NCI-H510A (cell line): ENCODE measurements at regions not wholly inside any gene's neighbourhood (a gene's known extent, or its start where the extent isn't known, plus 50 kb on each side); places are given as distances from the start of the nearest gene placed in this dataset.

Source experiments
- DNase-seq: peaks from one replicate; lab custom pipeline; 2025; lab: John Stamatoyannopoulos, UW

DNA sequence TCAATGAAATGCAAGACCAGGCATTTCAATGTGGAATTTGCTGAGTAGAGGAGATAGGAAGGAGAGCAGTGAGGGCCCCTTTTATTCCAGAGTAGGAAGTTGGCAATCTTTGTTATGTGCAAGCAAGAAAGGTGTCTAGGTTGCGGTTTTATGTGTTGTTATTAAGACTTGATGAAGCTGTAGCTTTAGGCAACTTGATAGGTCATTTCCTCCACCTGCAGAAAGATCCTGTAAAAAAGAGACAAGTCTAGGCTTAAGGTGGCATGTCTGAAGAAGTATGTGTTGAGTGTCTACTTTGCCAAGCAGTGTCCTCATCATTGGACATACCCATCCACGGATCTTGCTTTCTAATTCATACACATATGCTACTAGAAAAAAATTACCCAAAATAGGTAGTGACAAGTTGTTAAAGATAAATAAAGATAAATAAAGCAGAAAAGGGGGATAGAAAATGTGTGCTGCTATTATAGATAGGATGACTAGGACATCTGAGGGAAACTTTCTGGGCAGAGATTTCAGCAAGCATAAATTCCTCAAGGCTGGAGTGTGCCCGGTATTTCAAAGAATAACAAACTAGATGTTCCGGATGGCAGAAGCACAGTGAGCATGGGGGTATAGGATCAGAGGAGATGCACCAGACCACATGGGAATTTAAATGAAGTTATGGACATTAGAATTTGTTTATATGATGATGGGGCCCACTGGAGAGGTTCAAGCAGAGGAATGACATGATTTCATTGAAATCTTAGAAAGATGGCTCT, 335.0 kb downstream of the TGFB2 start:
- DNase-seq, result no peak

DNA sequence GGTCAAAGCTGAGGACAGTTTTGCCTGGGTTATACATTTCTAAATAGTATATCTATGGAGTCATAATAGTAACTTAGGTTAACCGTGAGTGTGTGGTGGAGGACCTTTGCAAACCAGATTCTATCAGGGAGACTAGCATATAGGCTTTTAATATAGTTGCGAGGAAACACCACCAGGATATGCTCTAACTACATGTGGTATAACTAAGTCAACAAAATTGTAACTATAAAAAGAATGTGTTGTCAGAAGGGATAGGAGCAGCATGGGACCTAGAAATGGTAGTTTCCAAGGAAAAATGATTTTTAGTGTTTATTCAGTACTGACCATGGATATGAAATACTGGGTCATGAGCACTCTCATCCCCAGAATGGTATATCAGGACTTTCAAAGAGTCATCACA, 338.1 kb downstream of the TGFB2 start:
- no peak for DNase-seq

DNA sequence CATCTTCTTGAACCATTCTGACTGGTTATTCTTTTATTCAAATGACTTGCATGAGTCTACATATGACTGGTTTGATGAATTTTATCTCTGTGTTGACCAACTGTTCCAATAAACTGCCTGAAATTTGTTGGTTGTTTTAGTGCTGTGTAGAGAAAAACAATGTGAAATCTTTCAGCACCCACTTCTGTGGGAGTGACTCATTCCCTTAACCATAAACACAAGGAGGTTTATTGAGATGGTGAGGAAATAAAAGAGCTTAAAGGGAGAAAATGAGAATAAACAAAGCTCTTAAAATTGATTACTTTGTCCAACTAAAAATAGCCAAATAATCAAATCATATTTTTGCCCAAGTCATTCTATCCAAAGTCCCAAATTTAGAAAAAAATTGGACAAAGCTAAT, 341.1 kb downstream of the TGFB2 start:
- no peak for DNase-seq

DNA sequence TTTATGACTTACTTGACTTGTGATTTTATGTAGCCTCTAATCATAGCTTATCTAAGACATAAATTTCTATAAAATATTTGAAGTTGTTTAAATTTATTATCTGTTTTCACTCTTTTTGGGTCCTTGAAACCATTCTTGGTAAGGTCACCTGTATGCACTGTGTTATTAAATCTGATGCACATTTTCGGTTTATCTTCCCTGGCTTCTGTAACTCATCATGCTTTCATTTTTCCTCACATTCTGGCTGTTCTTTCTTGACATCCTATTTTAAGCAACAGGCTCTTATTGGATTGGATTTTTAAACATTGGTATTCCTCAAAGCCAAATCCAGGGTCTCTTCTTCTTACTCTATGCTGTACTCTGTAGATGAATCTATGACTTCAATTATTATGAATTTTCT, 341.6 kb downstream of the TGFB2 start:
- DNase-seq, result no peak

DNA sequence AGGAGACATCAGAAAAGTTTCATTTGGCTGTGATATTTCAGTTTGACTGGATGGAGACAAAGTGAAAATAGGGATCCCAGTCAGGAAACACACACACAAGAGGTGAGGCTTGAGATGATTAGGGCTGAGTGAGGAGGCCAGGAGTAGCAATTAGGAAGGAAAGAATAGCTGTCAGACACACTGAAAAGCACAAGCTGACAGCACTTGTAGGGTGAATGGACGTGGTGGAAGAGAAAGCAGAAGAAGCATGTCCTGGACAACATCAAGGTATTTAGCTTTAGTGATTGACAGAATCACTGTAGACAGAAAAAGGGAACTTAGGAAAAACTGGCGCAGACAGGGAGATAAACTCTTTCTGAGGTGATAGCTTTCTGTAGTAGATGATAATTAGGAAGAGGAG, 347.7 kb downstream of the TGFB2 start:
- no peak for DNase-seq

DNA sequence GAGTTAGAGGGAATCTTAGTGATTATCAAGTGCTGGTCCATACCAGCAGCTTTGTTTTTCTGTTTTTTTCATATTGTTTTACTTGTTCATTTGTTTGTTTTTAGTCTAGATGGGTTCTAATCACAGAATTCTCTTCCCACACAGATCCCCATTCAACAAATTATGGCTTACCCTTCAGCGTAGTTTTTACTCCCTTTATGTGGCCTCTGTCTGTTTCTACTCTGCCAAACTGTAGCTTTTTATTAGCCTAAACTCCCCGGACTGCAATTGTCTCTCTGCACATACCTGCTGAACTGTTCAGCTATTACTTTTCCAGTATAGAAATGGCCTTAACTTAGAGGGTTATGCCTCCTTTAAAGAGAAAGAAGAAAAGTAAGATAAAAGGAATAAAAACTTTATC, 348.5 kb downstream of the TGFB2 start:
- DNase-seq, result no peak

DNA sequence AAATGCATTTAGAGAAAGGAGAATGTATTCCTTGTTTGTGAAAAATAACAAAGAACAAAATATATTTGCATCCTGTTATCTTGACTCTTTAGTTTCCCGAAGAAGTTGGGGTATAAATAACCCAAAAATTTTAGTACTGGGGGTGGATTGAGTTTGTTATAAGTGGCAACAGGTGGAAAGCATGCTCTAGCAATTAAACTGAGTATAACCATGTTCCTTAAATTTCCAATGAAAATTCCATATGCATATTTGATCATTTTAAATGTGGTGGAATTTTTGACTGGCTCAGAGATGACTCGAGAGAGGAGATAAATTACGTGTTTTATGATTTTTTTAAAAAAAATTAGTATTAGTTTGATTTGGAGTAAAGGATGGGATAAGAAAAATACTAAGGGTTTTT, 348.9 kb downstream of the TGFB2 start:
- no peak for DNase-seq

DNA sequence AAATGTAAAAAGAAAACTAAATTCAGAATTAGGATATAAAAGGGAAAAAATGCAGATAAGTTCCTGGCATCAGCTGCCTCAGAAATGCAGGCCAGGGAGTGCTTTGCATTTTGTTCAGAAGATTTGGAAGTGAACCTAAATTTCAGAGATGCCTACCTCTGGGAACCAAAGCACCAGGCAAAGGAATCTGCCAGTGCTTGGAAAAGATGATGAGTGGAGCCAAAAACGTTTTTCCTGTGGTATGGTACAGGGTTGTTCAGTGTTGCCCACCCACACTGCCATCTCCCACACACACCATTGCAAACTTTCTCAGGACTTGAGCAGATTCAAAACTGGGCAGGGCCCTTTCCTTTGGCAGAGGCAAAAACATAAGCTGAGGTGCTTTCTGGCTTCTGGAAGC, 349.5 kb downstream of the TGFB2 start:
- no peak for DNase-seq

DNA sequence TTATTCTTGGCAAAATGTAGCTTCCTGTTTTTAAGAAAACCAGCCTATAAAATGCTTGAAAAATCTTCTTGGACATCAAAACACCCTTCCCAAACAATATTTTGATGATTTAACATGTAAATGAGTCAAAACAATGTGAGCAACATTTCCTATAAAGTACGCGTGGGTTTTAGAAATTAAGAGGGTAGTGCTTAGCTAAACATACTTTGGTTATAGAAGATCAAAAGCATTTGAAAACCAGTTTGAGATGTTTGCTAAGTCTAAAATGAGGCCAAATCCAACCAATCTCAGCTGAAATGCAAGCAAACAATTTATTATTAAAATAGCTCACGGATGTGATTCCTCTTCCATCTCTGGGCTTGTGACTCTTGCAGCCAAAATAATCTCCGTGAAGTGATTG, 350.4 kb downstream of the TGFB2 start:
- no peak for DNase-seq

DNA sequence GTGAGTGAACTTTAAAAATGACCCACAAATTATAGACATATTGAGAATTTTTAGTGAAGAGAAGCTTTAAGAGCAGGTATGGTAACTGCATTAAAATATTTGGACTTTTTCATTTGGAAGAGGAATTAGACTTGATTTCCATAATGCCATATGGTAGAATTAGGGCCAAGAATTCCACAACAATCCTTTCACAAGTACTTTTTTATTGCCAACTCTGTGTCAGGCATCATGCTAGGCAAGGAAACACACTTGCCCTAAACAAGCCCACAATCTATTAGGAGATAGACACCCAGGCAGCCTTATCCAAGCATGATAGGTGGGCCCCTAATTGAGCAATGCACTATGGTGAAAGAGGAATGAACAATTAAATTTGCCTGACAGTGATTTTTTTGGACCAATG, 353.0 kb downstream of the TGFB2 start:
- DNase-seq, result no peak

DNA sequence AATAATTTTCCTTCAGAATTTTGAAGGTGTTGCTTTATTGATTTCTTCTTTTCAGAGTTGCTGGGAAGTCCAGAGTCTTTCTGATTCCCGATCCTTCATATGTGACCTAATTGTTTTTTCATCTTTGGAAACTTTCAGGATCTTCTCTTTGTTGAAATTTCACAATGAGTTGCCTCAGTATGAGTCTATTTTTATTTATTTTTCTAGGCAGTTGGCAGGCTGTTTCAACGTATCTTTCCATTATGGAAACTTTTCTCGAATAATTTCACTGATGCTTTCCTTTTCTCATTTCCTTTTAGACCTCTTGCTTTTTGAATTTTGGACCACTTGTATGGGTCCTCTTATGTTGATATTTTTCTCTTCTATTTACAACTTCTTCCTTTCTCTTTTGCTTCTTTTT, 354.3 kb downstream of the TGFB2 start:
- no peak for DNase-seq

DNA sequence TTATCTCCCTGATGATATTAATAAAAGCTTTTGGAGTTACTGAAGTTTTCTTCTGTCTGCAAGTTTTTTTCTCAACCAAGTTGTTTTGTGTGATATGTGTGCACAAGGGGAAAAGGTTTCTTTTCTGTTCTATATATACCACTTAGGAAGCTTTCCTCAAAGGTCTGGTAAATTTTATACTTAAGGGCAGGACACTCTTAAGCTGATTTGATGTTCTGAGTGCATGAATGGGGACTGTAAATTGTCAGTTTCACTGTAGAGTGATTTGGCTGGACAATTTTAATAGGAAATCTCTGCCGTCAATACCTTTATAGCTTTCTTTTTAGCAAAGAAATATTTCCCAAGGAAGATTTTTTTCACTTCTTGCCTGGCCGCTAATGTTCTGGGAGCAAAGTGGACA, 354.7 kb downstream of the TGFB2 start:
- DNase-seq, result no peak

DNA sequence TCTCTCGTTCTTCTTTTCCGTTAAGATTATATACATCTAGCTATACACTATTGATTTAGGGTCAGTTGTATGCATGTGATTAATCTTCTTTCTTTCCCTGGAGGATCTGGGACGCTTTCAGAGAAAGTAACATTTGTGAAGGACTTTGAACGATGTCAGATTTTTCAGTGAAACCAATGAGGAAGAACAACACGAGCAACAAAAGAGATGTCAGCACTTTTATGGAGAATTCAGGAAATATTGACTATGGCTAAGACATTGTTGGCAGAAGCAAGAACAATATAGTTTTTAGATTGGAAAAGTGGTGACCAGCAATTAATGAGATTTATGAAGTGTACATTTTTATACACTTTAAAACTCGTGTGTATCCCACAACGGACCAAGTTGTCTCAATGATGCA, 355.5 kb downstream of the TGFB2 start:
- DNase-seq, result no peak

DNA sequence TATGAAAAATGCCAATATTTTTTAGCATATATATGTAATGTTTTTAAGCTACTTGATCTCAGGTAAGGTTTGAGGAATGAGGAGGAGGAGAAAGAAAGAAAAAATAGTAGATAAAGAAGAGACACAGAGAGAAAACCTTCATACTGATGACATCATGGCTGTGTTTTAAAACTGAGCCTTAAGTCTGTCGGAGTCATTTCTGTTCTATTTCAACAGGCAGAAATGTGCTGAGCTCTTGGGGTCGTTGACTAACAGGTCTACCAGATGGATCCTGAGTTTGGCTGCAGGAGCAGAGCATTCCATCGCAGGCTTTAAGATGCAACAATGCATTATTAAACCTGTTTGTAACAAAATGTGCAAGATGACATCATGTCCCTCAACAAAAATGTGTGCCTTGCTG, 356.0 kb downstream of the TGFB2 start:
- DNase-seq, result no peak

DNA sequence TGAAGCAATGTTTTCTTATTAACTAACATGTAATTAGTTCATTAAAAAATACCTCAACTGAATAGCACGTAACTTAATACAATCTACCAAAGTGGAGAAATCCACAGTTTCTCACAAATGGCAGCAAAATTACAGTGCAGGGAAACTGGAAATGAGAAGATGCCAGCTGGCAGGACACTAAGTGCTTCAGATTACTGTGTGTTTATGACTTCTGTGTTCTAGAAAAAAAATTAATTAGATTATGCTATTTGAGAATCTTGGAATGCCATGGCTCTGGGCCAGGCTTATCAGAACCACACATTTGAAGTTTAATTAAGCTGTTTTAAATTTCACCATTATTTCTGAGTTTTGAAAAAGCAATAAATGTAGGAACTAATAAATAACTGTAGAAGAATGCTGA, 357.6 kb downstream of the TGFB2 start:
- DNase-seq, result no peak

DNA sequence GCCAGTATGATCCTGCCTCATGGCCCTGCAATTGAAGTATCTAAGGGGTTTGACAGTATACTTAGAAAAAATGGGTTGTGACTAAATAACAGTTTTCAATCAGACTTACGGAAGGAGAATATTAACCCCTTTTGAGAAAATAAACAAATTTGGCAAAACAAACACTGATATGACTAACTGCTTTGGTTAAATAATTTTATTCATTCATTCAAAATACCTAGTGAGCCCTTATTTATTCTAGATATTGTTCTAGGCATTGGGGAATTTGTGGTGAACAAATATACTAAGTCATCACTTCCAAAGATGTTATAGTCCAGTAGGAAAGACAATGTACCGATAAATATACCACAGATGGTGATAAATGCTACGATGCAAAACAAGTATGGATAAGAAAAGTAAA, 358.7 kb downstream of the TGFB2 start:
- no peak for DNase-seq

DNA sequence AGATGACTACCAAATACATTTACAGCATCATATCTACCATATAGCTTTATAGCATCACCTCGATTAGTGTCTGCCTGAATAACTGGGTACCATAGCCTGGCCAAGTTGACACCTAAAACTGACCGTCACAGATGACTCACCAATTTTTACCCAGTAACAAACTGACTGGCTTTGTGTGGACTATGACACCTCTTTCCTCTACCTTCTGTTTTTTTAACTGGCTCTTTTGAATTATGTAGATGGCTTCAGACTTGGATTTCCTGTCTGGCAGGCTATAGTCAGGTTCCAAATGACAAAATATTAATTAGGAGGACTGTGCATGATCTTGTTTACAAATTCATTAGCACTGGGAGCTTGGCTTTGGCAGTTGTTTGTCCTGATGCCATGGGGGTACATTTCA, 360.3 kb downstream of the TGFB2 start:
- no peak for DNase-seq

DNA sequence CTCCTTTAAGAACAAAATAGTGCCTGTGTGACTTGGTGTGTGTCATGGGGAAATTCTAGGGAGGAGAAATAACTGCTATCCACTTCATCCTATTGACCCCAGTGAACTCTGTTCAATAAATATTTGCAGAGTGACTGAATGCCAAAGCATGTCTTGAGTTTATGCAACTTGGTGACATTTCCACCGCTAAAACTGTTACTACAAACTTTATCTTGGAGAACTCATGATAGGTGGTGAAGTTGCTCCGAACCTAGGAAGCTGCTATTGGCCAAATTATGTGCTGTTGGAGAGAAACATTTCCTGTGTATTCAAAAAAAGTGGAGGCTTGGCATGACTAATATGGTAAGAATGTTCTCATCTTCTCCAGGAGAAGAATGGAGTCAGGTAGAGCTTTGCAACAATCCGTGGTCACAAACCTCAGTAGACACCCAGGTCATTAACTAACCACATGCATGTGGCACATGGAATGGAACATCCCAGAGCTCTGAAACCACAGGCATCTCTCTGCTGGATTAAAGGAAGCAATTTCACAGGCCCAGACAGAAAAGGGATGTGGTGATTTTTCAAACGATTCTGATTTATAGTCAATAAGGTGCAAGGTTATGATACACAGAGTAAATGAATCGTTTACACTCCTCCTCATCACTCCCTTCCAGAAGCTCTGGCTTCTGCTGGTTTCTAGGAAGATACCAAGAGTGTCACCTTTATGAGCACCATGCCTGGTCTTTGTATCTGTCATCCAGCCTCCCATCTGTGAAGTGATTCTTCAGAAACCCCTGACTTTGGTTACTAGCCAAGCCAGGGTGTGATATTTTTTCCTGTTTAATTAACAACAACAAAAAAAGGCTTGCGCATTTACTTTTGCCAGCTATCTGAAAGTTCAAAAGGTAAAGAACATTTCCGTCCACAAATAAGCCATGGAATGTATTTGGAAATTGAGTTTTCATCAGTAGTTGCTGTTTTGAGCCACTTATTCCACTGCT, 361.1 kb downstream of the TGFB2 start:
- DNase-seq, result no peak

DNA sequence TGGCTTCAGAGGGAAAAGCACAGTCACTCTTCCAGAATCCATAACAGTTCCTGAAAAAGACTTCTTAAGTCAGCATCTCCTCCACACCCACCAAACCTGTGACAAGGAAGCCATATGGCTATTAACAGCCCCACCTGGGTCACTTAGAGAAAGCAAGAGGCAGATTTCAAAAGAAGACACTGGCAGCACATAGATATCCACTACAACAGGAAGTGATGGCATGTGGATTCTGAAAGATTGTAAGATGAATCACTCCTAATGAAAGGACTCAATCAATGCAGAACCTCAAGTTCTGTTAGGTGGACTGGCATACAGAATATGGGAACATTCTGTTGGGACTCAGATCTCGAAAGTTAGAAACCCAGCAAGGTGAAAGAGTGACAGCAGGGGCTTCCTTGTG, 365.9 kb downstream of the TGFB2 start:
- DNase-seq, result no peak

DNA sequence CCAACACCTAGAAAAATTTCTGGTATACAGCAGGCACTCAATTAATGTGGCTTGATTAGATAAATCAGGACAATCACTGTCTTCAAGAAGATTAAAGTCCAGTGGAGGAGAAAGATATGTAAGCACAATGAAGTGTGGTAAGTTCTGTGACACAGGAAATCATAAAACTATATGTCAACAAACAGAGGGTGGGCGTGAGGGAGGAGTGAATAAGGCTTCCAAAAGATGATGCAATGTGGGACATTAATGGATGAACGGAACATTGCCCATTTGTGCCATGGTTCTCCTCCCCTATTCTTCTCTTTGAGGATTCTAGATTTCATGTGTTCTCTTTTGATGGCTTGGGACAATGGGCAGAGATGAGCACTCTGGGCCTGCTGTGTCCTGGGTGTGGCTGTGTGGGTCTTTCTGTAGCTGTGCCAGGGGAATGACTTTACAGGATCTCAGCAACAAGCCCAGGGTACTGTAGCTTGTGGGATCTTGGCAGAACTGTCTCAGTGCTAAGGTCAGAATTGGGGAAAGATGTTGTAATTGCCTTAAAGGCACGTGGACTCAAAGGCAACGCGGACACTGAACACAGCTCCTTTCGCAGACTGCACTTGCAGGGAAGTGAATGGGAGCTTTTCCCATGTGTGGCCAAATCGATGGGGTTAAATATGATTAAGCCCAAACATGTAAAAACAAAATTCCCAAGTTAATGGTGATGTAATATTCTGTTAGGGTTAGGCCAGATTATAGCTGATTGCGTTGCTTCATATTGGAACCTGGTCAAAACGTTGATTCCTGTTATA, 366.9 kb downstream of the TGFB2 start:
- DNase-seq, result no peak

DNA sequence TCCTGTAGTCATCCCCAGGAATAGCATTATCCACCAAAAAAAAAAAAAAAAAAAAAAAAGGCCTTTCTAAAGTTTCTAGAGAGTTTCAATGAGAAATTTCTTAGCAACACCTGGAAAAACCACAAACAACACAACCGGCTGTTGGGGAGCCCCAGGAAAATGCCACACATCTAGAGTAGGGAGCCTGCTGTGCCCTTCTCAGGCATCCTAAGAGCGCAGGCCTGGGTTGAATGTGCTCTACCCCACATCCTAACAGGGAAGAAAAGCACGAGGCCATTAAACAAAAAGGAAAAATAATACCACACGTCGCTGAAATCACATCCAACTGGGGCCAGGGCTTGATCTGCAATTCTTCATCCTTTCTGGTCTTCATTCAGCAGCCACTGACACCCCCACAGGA, 367.5 kb downstream of the TGFB2 start:
- no peak for DNase-seq

DNA sequence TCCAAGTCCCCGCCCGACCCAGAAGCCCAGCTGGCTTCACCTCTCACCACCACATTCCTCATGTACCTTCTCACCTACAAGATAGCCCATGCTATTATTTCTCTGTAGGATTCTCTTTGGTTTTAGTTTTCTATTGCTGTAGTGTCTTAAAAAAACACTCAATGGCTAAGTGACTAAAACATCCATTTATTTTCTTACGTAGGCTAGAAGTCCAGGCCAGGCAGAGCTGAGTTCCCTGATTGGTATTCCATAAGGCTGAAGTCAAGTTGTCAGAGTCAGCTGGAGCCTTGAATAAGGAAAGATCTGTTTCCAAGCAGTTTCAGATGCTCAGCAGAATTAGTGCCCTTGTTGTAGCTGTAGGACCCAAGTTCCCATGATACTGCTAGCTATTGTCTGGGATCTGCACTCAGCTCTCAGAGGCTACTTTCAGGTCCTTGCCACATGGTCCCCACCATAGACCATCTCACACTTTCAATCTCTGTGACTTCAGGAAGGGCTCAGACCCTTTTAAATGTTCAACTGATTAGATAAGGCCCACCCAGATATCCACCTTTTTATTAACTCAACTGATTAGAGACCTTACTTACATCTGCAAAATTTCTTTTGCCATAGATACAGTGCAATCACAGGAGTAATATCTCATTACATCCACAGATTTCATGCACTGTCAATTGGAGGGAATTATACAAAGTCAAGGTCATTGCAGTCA, 371.0 kb downstream of the TGFB2 start:
- no peak for DNase-seq
